ENCODE measurements at regions not wholly inside any gene's neighbourhood (a gene's known extent, or its start where the extent isn't known, plus 50 kb on each side); places are given as distances from the start of the nearest gene placed in this dataset.
"Not testable (repeated sequence)": the region's sequence is repeated elsewhere in the genome, so short reads cannot be mapped to it uniquely, and the experiment has no call there.

GRCh38 chr12:20155374-20155773 is 213.0 kb upstream of the PDE3A start:
- Mint-ChIP-seq H3K9me3 (peaks cover 2% of the 10 kb centered on the region), H3K27ac (no peak overlapping the region), H3K4me3 (no peak overlapping the region), H3K4me1 (ENCODE audit: low read depth) (no peaks in the 10 kb centered on the region), H3K27me3 (no peaks in the 10 kb centered on the region), H3K36me3 (ENCODE audit: low read depth) (no peaks in the 10 kb centered on the region)
- Histone ChIP-seq H3K27ac (ENCODE audit: low read depth in 1 of 2, low read length in 2 of 2) (no peak overlapping the region), H3K4me3 (ENCODE audit: low read length) (no peak overlapping the region), H3K36me3 (ENCODE audit: insufficient read depth, low read length) (no peaks in the 10 kb centered on the region), H3K4me1 (ENCODE audit: insufficient read depth, low read length) (no peaks in the 10 kb centered on the region), H3K27me3 (ENCODE audit: control insufficient read depth in 1 of 2, insufficient read depth in 2 of 2, low read length in 2 of 2) (no peaks in the 10 kb centered on the region), H3K9me3 (ENCODE audit: control insufficient read depth in 1 of 2, insufficient read depth in 1 of 2, low read length in 2 of 2) (no peaks in the 10 kb centered on the region)
- ChIA-PET CTCF (no interaction called here), POLR2A (no interaction called here)
- no peak for ATAC-seq (ENCODE audit: poor library complexity)
- intact Hi-C loops (cut with DNase I, micrococcal nuclease), result no loop called here
- no peak for TF ChIP-seq CTCF (IDR thresholded peaks at IDR 0.05)
- no peak for DNase-seq

GRCh38 chr12:20160899-20161298 is 207.4 kb upstream of the PDE3A start:
- H3K4me1 Mint-ChIP-seq (ENCODE audit: low read depth), result not testable (repeated sequence)

GRCh38 chr12:20174528-20175175 is 193.7 kb upstream of the PDE3A start:
- ChIA-PET POLR2A (no interaction called here), CTCF (no interaction called here)
- TF ChIP-seq CTCF (IDR thresholded peaks at IDR 0.05), result no peak
- no peaks in the 10 kb centered on the region for H3K27me3 ChIP-seq (ENCODE audit: control insufficient read depth in 1 of 2, insufficient read depth in 2 of 2, low read length in 2 of 2)
- no peaks in the 10 kb centered on the region for H3K9me3 ChIP-seq (ENCODE audit: control insufficient read depth in 1 of 2, insufficient read depth in 1 of 2, low read length in 2 of 2)
- ATAC-seq (ENCODE audit: poor library complexity) (no peak), DNase-seq (no peak)
- intact Hi-C loops (cut with DNase I, micrococcal nuclease), result no loop called here
- H3K9me3 Mint-ChIP-seq, result peaks cover 2% of the 10 kb centered on the region
- no peaks in the 10 kb centered on the region for H3K27me3 Mint-ChIP-seq
- no peaks in the 10 kb centered on the region for H3K4me1 ChIP-seq (ENCODE audit: insufficient read depth, low read length)
- no peaks in the 10 kb centered on the region for H3K4me1 Mint-ChIP-seq (ENCODE audit: low read depth)
- no peak overlapping the region for H3K27ac Mint-ChIP-seq
- no peak overlapping the region for H3K4me3 Mint-ChIP-seq
- H3K4me3 ChIP-seq (ENCODE audit: low read length), result no peak overlapping the region
- no peaks in the 10 kb centered on the region for H3K36me3 ChIP-seq (ENCODE audit: insufficient read depth, low read length)
- no peaks in the 10 kb centered on the region for H3K36me3 Mint-ChIP-seq (ENCODE audit: low read depth)
- H3K27ac ChIP-seq (ENCODE audit: low read depth in 1 of 2, low read length in 2 of 2), result no peak overlapping the region

More at GRCh38 chr12:20160899-20161298, 207.4 kb upstream of the PDE3A start:
- H3K9me3 Mint-ChIP-seq; H3K36me3 Mint-ChIP-seq (ENCODE audit: low read depth); H3K36me3 ChIP-seq (ENCODE audit: insufficient read depth, low read length); H3K27ac Mint-ChIP-seq; ATAC-seq (ENCODE audit: poor library complexity); CTCF ChIA-PET; H3K27ac ChIP-seq (ENCODE audit: low read depth in 1 of 2, low read length in 2 of 2); H3K4me3 Mint-ChIP-seq; H3K27me3 Mint-ChIP-seq; H3K27me3 ChIP-seq (ENCODE audit: control insufficient read depth in 1 of 2, insufficient read depth in 2 of 2, low read length in 2 of 2); H3K4me1 ChIP-seq (ENCODE audit: insufficient read depth, low read length); DNase-seq; POLR2A ChIA-PET; intact Hi-C loops (cut with DNase I, micrococcal nuclease); H3K4me3 ChIP-seq (ENCODE audit: low read length); H3K9me3 ChIP-seq (ENCODE audit: control insufficient read depth in 1 of 2, insufficient read depth in 1 of 2, low read length in 2 of 2): not testable (repeated sequence)

All from CD4-positive, alpha-beta T cell (primary cell).